Activated CD4-positive, alpha-beta memory T cell treated with anti-CD3 and anti-CD28 coated beads for 36 hours (primary cell): ENCODE measurements at regions not wholly inside any gene's neighbourhood (a gene's known extent, or its start where the extent isn't known, plus 50 kb on each side); places are given as distances from the start of the nearest gene placed in this dataset.

ENCODE experiments used
- CTCF ChIA-PET: fragments of 350-600 bp; sonication (Branson Sonifier 250); formaldehyde crosslinking; loops from one replicate; lab custom pipeline; 2021; ENCODE audit warnings: antibody characterized with exemption, inconsistent platforms; lab: Charles Lee
- POLR2A ChIA-PET: fragments of 350-600 bp; sonication (Branson Sonifier 250); formaldehyde crosslinking; loops from one replicate; lab custom pipeline; 2021; ENCODE audit warnings: antibody characterized with exemption; lab: Charles Lee
- DNase-seq: peaks from one replicate; pipeline ENCODE4 v3.0.0-alpha.2; 2020
- H3K27ac Mint-ChIP-seq: one replicate; pipeline ENCODE4 v1.8.0; 2021; ENCODE audit warnings: mixed read lengths
- H3K27me3 Mint-ChIP-seq: one replicate; pipeline ENCODE4 v1.8.0; 2021; ENCODE audit warnings: mixed read lengths
- H3K36me3 Mint-ChIP-seq: one replicate; pipeline ENCODE4 v1.8.0; 2021; ENCODE audit warnings: mixed read lengths
- H3K4me1 Mint-ChIP-seq: one replicate; pipeline ENCODE4 v1.8.0; 2021; ENCODE audit warnings: low read depth, mixed read lengths
- H3K4me3 Mint-ChIP-seq: one replicate; pipeline ENCODE4 v1.8.0; 2021; ENCODE audit warnings: mild to moderate bottlenecking, mixed read lengths
- H3K9me3 Mint-ChIP-seq: one replicate; pipeline ENCODE4 v1.8.0; 2021; ENCODE audit warnings: mixed read lengths
- intact Hi-C: fragments of 100-400 bp; cut with micrococcal nuclease; formaldehyde crosslinking; loops from one replicate; pipeline ENCODE4 v1.15.1; 2023

GRCh38 chr2:215654148-215654819 lies 218.4 kb upstream of the FN1 start:
- H3K4me3 Mint-ChIP-seq = no peak overlapping the region
- POLR2A ChIA-PET = no interaction called here
- no peaks in the 10 kb centered on the region for H3K27me3 Mint-ChIP-seq
- intact Hi-C loops = no loop called here
- CTCF ChIA-PET = no interaction called here
- H3K27ac Mint-ChIP-seq = no peak overlapping the region
- no peak for DNase-seq
- no peaks in the 10 kb centered on the region for H3K9me3 Mint-ChIP-seq
- H3K4me1 Mint-ChIP-seq = no peaks in the 10 kb centered on the region
- no peaks in the 10 kb centered on the region for H3K36me3 Mint-ChIP-seq

DNA sequence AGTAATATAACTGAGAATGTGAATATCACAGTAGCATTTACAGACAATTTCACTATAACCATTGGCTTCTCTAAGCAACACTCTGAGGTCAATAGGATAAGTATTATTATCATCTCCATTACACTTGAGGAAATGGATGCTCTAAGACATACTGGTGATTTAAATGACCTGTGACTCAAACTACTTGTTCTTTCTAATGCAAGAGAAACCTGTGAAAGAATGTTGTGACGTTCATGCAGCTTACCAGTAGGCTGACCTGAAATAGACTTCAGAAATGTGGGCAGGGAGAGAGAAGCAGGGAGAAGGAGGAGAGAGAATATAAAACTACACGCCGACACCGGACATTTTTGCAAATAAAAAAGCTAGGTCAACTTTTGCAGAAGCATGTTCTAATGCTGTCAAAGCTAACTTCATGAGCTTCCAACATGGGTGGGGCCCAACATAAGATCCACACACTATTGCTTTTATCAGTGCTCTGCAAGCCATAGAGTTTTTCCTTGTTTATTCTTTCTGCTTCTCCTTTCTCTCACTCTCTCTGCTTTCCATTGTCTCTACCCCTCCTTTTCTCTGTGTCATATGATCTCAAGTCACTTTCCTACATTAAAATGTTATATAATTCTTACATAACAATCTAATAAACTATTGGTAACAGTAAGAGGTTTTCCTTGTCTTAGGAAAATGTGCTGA lies 217.6 kb upstream of the FN1 start:
- Mint-ChIP-seq H3K4me3 (no peak overlapping the region), H3K27me3 (no peaks in the 10 kb centered on the region), H3K27ac (no peak overlapping the region), H3K36me3 (no peaks in the 10 kb centered on the region), H3K4me1 (no peaks in the 10 kb centered on the region), H3K9me3 (no peaks in the 10 kb centered on the region)
- POLR2A ChIA-PET = no interaction called here
- CTCF ChIA-PET = no interaction called here
- DNase-seq = no peak
- intact Hi-C loops = no loop called here

DNA sequence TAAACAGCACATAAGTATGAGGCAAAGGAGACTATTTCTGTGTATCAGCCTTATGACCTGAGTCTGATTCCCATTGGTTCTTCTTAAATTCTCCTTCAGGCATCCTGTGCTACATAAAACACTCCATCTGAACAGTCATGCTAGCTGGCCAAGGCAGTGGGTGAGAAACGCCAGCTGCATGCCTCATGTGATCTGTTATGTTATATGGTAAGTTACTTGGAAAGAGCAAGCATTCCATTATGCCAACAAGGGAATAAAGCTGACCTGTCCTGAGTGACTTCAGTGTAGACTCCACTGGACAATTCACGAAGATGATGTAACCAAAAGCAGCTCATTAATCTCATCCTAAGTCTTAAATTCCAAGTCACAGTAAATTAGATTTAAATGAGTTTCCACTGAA lies 216.5 kb upstream of the FN1 start:
- Mint-ChIP-seq H3K9me3 (no peaks in the 10 kb centered on the region), H3K4me1 (no peaks in the 10 kb centered on the region), H3K4me3 (no peak overlapping the region), H3K27ac (no peak overlapping the region), H3K27me3 (no peaks in the 10 kb centered on the region), H3K36me3 (no peaks in the 10 kb centered on the region)
- ChIA-PET CTCF (no interaction called here), POLR2A (no interaction called here)
- no peak for DNase-seq
- intact Hi-C loops = no loop called here

GRCh38 chr2:215651412-215651811 lies 215.5 kb upstream of the FN1 start:
- no peak overlapping the region for H3K27ac Mint-ChIP-seq
- CTCF ChIA-PET = no interaction called here
- H3K27me3 Mint-ChIP-seq = no peaks in the 10 kb centered on the region
- H3K9me3 Mint-ChIP-seq = no peaks in the 10 kb centered on the region
- DNase-seq = no peak
- H3K36me3 Mint-ChIP-seq = no peaks in the 10 kb centered on the region
- intact Hi-C loops = no loop called here
- H3K4me1 Mint-ChIP-seq = no peaks in the 10 kb centered on the region
- H3K4me3 Mint-ChIP-seq = no peak overlapping the region
- POLR2A ChIA-PET = no interaction called here

- intact Hi-C loops = no loop called here
- no peaks in the 10 kb centered on the region for H3K9me3 Mint-ChIP-seq
- DNase-seq = no peak
- no peak overlapping the region for H3K4me3 Mint-ChIP-seq
- H3K27me3 Mint-ChIP-seq = no peaks in the 10 kb centered on the region
- H3K36me3 Mint-ChIP-seq = no peaks in the 10 kb centered on the region
- POLR2A ChIA-PET = no interaction called here
- no peak overlapping the region for H3K27ac Mint-ChIP-seq
- CTCF ChIA-PET = no interaction called here
- no peaks in the 10 kb centered on the region for H3K4me1 Mint-ChIP-seq
Observed at GRCh38 chr2:215644233-215644897, 208.5 kb upstream of the FN1 start.

- intact Hi-C loops = no loop called here
- no peak overlapping the region for H3K4me3 Mint-ChIP-seq
- no peaks in the 10 kb centered on the region for H3K27me3 Mint-ChIP-seq
- no peaks in the 10 kb centered on the region for H3K36me3 Mint-ChIP-seq
- no peak for DNase-seq
- H3K27ac Mint-ChIP-seq = no peak overlapping the region
- POLR2A ChIA-PET = no interaction called here
- H3K9me3 Mint-ChIP-seq = peaks cover 17% of the 10 kb centered on the region
- no peaks in the 10 kb centered on the region for H3K4me1 Mint-ChIP-seq
- CTCF ChIA-PET = no interaction called here
Observed at GRCh38 chr2:215638687-215639086, 202.8 kb upstream of the FN1 start.

- ChIA-PET CTCF (no interaction called here), POLR2A (no interaction called here)
- H3K4me3 Mint-ChIP-seq = no peak overlapping the region
- DNase-seq = no peak
- H3K27ac Mint-ChIP-seq = no peak overlapping the region
- peaks cover 27% of the 10 kb centered on the region for H3K9me3 Mint-ChIP-seq
- intact Hi-C loops = no loop called here
- peaks cover 5% of the 10 kb centered on the region for H3K36me3 Mint-ChIP-seq
- H3K4me1 Mint-ChIP-seq = no peaks in the 10 kb centered on the region
- H3K27me3 Mint-ChIP-seq = no peaks in the 10 kb centered on the region
Observed at GRCh38 chr2:215637651-215638050, 201.8 kb upstream of the FN1 start.

GRCh38 chr2:215636816-215637215 lies 200.9 kb upstream of the FN1 start:
- Mint-ChIP-seq H3K4me1 (no peaks in the 10 kb centered on the region), H3K9me3 (peaks cover 32% of the 10 kb centered on the region), H3K36me3 (peaks cover 5% of the 10 kb centered on the region), H3K4me3 (no peak overlapping the region), H3K27me3 (no peaks in the 10 kb centered on the region), H3K27ac (no peak overlapping the region)
- no peak for DNase-seq
- intact Hi-C loops = no loop called here
- POLR2A ChIA-PET = no interaction called here
- CTCF ChIA-PET = no interaction called here

GRCh38 chr2:215635788-215636139 lies 199.9 kb upstream of the FN1 start:
- H3K9me3 Mint-ChIP-seq = peaks cover 41% of the 10 kb centered on the region
- H3K4me3 Mint-ChIP-seq = no peak overlapping the region
- CTCF ChIA-PET = no interaction called here
- H3K27me3 Mint-ChIP-seq = no peaks in the 10 kb centered on the region
- no peak for DNase-seq
- no peaks in the 10 kb centered on the region for H3K4me1 Mint-ChIP-seq
- intact Hi-C loops = no loop called here
- H3K36me3 Mint-ChIP-seq = peaks cover 5% of the 10 kb centered on the region
- peak overlapping the region; percentile 25 for H3K27ac Mint-ChIP-seq
- POLR2A ChIA-PET = no interaction called here

- intact Hi-C loops = no loop called here
- H3K4me3 Mint-ChIP-seq = no peak overlapping the region
- DNase-seq = no peak
- CTCF ChIA-PET = no interaction called here
- no peak overlapping the region for H3K27ac Mint-ChIP-seq
- H3K4me1 Mint-ChIP-seq = no peaks in the 10 kb centered on the region
- peaks cover 5% of the 10 kb centered on the region for H3K36me3 Mint-ChIP-seq
- H3K27me3 Mint-ChIP-seq = no peaks in the 10 kb centered on the region
- H3K9me3 Mint-ChIP-seq = peaks cover 45% of the 10 kb centered on the region
- POLR2A ChIA-PET = no interaction called here
Observed at GRCh38 chr2:215635071-215635787, 199.4 kb upstream of the FN1 start.

DNA sequence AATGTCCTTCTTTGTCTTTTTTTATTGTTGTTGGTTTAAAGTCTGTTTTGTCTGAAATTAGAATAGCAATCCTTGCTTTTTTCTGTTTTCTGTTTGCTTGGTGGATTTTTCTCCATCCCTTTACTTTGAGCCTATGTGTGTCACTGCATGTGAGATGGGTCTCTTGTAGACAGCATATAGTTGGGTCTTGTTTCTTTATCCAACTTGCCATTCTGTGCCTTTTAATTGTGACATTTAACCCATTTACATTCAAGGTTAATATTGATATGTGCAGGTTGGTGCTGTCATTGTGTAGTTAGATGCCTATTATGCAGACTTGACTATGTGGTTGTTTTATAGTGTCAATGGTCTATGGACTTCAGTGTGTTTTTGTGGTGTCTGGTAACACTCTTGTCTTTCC lies 197.5 kb upstream of the FN1 start:
- DNase-seq = no peak
- H3K4me1 Mint-ChIP-seq = no peaks in the 10 kb centered on the region
- intact Hi-C loops = no loop called here
- H3K36me3 Mint-ChIP-seq = peaks cover 5% of the 10 kb centered on the region
- no peak overlapping the region for H3K4me3 Mint-ChIP-seq
- no peak overlapping the region for H3K27ac Mint-ChIP-seq
- peaks cover 42% of the 10 kb centered on the region for H3K9me3 Mint-ChIP-seq
- ChIA-PET CTCF (no interaction called here), POLR2A (no interaction called here)
- H3K27me3 Mint-ChIP-seq = no peaks in the 10 kb centered on the region

GRCh38 chr2:215631696-215632095 lies 195.8 kb upstream of the FN1 start:
- H3K27me3 Mint-ChIP-seq = no peaks in the 10 kb centered on the region
- intact Hi-C loops = no loop called here
- peaks cover 40% of the 10 kb centered on the region for H3K9me3 Mint-ChIP-seq
- CTCF ChIA-PET = no interaction called here
- H3K4me3 Mint-ChIP-seq = no peak overlapping the region
- H3K36me3 Mint-ChIP-seq = peaks cover 5% of the 10 kb centered on the region
- H3K27ac Mint-ChIP-seq = no peak overlapping the region
- POLR2A ChIA-PET = no interaction called here
- H3K4me1 Mint-ChIP-seq = no peaks in the 10 kb centered on the region
- no peak for DNase-seq
